SH-SY5Y (cell line): ENCODE measurements at regions not wholly inside any gene's neighbourhood (a gene's known extent, or its start where the extent isn't known, plus 50 kb on each side); places are given as distances from the start of the nearest gene placed in this dataset.

Source experiments
- GATA2 ChIP-seq: IDR thresholded peaks from 2 replicates; pipeline ENCODE4 v1.6.1; 2011; ENCODE audit warnings: mild to moderate bottlenecking, low read depth, low read length
- GATA3 ChIP-seq: IDR thresholded peaks from 2 replicates; pipeline ENCODE4 v1.6.1; 2011; ENCODE audit warnings: low read depth, mild to moderate bottlenecking, low read length, moderate library complexity

DNA sequence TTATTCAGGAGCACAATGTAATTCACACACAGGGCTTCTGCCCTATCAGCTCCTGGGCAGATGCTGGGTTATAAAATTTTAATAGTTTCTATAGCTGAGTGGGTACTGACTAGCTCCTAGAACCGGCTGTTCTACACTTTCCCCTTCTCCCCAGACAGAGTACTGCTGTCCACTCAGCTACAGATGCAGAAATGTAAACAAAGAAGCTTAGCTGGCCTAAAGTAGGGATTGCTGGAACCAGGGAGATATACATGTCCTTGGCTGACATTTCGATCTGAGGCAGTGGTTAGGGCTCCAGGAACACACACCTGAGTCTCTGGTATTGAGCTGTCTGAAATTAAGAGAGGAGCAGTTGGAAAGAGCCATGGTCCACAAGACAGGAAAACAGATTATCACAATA, 211.5 kb upstream of the USP24 start:
- TF ChIP-seq GATA3 = no peak
- TF ChIP-seq GATA2 = no peak

- TF ChIP-seq GATA3 (no peak), GATA2 (no peak)
Measured at GRCh38 chr1:55426156-55426555, 211.0 kb upstream of the USP24 start.

DNA sequence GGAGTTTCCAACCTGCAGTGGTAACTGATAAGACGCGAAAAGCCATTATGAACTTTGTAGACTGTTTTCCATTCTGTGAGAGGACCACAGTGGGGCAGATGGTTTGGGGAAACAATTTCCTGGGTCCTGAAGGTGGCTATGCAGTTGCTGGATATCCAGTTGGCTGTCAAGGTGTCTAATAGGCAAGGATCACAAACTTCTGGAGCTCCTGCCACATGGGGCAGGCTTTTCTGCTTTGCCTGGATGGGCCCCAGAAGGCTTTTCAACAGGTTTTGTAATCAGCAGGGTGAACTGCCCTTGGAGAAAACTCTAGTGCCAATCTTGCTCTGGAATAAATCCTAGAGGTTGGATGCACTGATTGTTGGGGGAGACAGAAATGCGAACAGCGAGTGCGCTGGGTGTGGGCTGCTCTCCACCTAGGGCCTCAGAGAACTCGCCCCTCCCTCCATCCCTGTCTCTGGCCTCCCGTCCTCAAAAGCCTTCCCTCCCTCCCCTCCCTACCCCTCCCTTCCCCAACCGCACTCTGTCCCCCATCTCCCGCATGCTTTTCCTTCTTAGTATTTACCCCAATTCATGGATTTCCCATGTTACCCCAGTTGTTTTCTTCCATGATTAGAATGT, 210.3 kb upstream of the USP24 start:
- TF ChIP-seq GATA2 = no peak
- no peak for TF ChIP-seq GATA3

DNA sequence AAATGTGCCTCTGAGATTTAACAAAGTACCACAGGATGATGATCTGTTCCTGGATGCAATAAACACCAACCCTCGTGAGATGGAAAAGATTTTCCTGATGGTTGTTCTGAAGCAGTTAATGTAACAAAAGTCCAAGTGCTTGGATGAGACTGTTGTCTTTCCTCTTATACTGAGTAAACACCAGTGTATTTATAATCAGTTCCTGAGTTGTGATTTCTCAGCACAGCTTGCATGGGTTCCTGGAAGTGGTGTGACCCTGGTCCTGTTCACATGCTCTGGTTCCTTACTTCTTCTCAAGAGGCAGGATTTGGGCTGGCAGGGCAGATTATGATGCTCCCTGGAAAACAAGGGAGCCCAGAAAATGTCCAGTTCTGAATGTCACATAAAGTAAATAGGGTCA, 208.2 kb upstream of the USP24 start:
- TF ChIP-seq GATA3 = no peak
- TF ChIP-seq GATA2 = no peak

DNA sequence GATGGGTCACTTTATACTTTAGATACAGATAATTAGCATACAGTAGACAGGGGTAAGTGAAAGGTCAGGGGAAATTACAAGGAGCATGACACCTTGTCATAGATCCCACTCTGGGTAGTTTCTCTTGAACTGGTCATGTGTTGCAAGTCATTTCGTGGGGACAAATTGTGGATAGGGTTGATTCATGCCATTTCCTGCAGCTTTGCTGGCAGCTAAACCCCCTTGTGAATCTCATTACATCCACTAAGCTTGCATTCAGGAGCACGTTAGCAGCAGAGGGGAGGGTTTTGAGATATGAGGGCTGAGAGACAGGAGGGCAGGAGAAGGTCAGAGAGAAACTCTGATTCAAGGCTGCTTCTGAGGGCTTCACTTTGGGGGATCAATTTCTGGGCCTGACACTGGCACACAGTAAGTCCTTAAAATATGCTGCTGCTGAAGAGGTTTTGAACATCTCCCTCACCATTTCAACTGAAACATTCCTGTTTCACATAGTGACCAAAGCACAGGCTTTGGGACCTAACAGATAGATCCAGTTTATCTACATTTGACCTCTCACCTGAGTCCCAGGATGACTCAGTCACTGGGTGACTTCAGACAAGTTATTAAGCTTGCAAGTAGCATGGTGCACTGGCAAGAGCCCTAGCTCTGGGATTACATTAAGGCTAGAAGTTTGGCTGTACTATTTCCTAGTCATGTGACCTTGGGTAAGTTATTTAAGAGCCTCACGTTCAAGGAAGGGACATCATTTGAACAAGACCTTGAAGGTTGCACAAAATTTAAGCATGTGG, 206.0 kb upstream of the USP24 start:
- TF ChIP-seq GATA3 (no peak), GATA2 (no peak)

DNA sequence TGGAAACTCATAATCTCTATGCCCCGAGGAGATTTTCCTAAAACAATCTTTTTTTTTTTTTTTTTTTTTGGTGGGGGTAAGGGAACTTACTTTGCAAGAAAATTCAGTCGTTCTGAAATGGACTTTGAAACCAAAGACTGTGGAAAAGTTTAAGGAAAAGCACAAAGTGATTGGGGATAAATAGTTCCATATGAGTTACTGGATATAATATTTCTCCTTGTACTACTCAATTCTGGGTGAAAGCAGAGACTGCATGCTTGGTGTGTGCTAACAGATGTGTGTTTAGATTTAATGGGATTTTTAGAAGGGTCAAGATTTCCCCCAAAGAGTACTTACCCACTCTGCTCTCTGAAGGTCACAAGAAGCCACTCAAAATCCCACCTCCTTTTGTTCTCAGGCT, 204.9 kb upstream of the USP24 start:
- TF ChIP-seq GATA3 (no peak), GATA2 (no peak)

GRCh38 chr1:55418208-55419000, 203.2 kb upstream of the USP24 start:
- TF ChIP-seq GATA2 = no peak
- TF ChIP-seq GATA3 = no peak

GRCh38 chr1:55416164-55416842, 201.1 kb upstream of the USP24 start:
- no peak for TF ChIP-seq GATA3
- TF ChIP-seq GATA2 = no peak

GRCh38 chr1:55413286-55413685, 198.1 kb upstream of the USP24 start:
- no peak for TF ChIP-seq GATA2
- no peak for TF ChIP-seq GATA3

DNA sequence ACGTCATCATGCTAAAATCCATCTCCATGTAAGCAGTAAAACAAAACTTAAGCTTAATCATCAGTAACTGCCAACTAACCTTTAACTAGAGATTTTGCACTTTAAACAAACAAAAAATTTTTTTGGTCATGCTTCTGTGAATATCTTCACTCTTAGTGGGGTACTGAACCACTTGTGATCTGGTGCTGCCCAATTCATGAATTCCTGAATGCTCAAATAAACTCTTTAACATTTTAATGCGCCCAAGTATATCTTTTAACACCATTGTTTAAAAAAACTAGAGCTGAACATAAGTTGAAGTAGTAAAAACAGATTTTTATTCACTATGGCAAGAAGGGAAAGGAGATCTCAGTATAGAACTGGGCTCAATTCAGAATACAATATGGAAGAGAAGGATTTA, 196.9 kb upstream of the USP24 start:
- TF ChIP-seq GATA2 (no peak), GATA3 (no peak)

DNA sequence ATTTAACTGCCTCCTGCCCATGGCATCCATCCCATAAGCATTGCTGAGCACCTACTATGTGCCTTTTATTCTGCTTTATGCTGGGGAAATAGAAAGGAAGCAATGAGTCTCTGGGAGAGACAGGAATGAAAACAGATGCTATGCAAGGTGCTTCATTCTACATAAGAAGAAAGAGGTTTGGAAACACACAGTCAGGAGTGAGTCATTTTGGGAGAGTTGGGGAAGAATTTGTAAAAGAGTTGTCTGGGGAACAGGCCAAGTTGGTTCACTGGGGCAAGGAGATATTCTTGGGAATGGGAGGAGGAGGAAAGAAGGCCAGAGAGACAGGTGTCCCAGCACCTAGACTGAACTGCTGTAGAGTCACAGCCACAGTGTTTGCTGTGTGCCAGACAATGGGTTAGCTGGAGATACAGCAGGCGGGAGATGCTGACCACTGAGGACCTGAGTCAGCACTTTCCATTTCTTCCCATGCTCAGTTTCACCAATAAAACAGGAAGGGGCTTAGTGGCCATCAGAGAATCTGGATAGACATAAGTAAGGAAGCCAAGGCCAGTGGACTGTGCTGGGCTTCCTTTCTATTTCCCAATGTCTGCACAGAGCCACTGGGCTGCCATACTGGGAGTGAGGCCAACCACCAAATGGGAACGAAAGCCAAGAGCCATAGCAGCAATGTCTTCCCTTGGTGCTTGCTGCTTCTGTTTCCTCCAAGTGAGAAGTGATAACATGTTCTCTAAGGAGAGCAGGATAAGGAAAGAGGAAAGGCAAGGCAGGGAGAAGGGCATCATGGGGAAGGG, 187.7 kb upstream of the USP24 start:
- TF ChIP-seq GATA2 = no peak
- no peak for TF ChIP-seq GATA3

- TF ChIP-seq GATA2 (no peak), GATA3 (no peak)
Measured at GRCh38 chr1:55402142-55402541, 187.0 kb upstream of the USP24 start.

DNA sequence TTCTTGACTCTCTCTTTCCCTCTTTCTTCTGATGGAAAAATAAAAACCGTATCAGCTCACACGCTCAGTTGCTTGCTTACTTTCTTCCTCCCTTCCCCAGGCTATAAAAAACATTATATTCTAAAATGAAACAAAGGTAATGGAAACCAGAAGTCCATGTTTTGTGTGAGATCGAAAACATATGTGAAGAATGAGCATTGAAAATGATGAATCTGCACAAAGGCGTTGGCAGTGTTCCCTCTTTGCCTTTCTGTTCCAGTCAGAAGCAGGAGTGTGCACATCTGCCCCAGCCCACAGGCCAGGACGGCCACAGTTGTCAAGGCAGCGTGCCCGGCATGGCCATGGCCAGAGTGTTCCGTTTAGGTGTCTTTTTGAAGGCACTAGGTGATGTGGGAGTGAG, 185.3 kb upstream of the USP24 start:
- TF ChIP-seq GATA3 (no peak), GATA2 (no peak)

- TF ChIP-seq GATA2 (no peak), GATA3 (no peak)
Measured at GRCh38 chr1:55399346-55399745, 184.2 kb upstream of the USP24 start.
